ENCODE measurements at regions not wholly inside any gene's neighbourhood (a gene's known extent, or its start where the extent isn't known, plus 50 kb on each side); places are given as distances from the start of the nearest gene placed in this dataset.
"Not testable (repeated sequence)": the region's sequence is repeated elsewhere in the genome, so short reads cannot be mapped to it uniquely, and the experiment has no call there.

DNA sequence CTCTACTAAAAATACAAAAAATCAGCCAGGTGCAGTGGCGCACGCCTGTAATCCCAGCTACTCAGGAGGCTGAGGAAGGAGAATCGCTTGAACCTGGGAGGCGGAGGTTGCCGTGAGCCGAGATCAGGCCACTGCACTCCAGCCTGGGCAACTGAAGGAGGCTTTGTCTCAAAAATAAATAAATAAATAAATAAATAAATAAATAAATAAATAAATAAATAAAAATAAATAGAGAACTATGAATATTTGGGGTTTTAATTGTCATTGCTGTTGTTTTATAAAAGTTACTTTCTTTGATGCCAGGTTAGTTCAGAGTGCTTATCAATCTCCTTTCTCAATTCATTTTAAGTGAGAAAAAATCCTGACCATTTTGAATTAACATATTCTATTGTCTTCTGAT lies 638.2 kb upstream of the KLHL1 start:
- TF ChIP-seq, protein P1, sequence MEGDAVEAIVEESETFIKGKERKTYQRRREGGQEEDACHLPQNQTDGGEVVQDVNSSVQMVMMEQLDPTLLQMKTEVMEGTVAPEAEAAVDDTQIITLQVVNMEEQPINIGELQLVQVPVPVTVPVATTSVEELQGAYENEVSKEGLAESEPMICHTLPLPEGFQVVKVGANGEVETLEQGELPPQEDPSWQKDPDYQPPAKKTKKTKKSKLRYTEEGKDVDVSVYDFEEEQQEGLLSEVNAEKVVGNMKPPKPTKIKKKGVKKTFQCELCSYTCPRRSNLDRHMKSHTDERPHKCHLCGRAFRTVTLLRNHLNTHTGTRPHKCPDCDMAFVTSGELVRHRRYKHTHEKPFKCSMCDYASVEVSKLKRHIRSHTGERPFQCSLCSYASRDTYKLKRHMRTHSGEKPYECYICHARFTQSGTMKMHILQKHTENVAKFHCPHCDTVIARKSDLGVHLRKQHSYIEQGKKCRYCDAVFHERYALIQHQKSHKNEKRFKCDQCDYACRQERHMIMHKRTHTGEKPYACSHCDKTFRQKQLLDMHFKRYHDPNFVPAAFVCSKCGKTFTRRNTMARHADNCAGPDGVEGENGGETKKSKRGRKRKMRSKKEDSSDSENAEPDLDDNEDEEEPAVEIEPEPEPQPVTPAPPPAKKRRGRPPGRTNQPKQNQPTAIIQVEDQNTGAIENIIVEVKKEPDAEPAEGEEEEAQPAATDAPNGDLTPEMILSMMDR (IDR thresholded peaks at IDR 0.05): not testable (repeated sequence)
- TF ChIP-seq ZFX (IDR thresholded peaks at IDR 0.05; ENCODE audit: borderline replicate concordance): not testable (repeated sequence)
